HG03280 (cell line): ENCODE measurements at regions not wholly inside any gene's neighbourhood (a gene's known extent, or its start where the extent isn't known, plus 50 kb on each side); places are given as distances from the start of the nearest gene placed in this dataset.
"Not testable (repeated sequence)": the region's sequence is repeated elsewhere in the genome, so short reads cannot be mapped to it uniquely, and the experiment has no call there.

ENCODE experiments used
- ATAC-seq: cut with Tn5 transposase; IDR thresholded peaks from one replicate; pipeline ENCODE4 v1.9.1; 2021; ENCODE audit warnings: mild to moderate bottlenecking, moderate library complexity; ENCODE audit not compliant: unreplicated experiment

GRCh38 chr6:147651-148050 is 144.6 kb upstream of the DUSP22 start:
- not testable (repeated sequence) for ATAC-seq

GRCh38 chr6:148051-148984 is 144.0 kb upstream of the DUSP22 start:
- ATAC-seq: peak; percentile 94

GRCh38 chr6:150147-150546 is 142.1 kb upstream of the DUSP22 start:
- not testable (repeated sequence) for ATAC-seq

GRCh38 chr6:152436-152835 is 139.9 kb upstream of the DUSP22 start:
- ATAC-seq: not testable (repeated sequence)

GRCh38 chr6:153026-153425 is 139.3 kb upstream of the DUSP22 start:
- not testable (repeated sequence) for ATAC-seq

- not testable (repeated sequence) for ATAC-seq
Measured at GRCh38 chr6:153867-154266, 138.4 kb upstream of the DUSP22 start.

GRCh38 chr6:154321-155092 is 137.8 kb upstream of the DUSP22 start:
- not testable (repeated sequence) for ATAC-seq

- no peak for ATAC-seq
Measured at GRCh38 chr6:156010-156409, 136.3 kb upstream of the DUSP22 start.

GRCh38 chr6:156441-157140 is 135.7 kb upstream of the DUSP22 start:
- ATAC-seq: not testable (repeated sequence)

GRCh38 chr6:157176-157575 is 135.1 kb upstream of the DUSP22 start:
- not testable (repeated sequence) for ATAC-seq

GRCh38 chr6:161657-162056 is 130.6 kb upstream of the DUSP22 start:
- not testable (repeated sequence) for ATAC-seq

- ATAC-seq: no peak
Measured at GRCh38 chr6:164720-165119, 127.6 kb upstream of the DUSP22 start.

- no peak for ATAC-seq
Measured at GRCh38 chr6:165263-165662, 127.0 kb upstream of the DUSP22 start.

GRCh38 chr6:165906-166305 is 126.4 kb upstream of the DUSP22 start:
- ATAC-seq: no peak

- ATAC-seq: no peak
Measured at GRCh38 chr6:168865-169455, 123.3 kb upstream of the DUSP22 start.

- ATAC-seq: no peak
Measured at GRCh38 chr6:174036-174435, 118.3 kb upstream of the DUSP22 start.

- no peak for ATAC-seq
Measured at GRCh38 chr6:175680-176079, 116.6 kb upstream of the DUSP22 start.

- no peak for ATAC-seq
Measured at GRCh38 chr6:176766-177165, 115.5 kb upstream of the DUSP22 start.

- no peak for ATAC-seq
Measured at GRCh38 chr6:178119-178518, 114.2 kb upstream of the DUSP22 start.

GRCh38 chr6:178929-179328 is 113.4 kb upstream of the DUSP22 start:
- not testable (repeated sequence) for ATAC-seq
